ENCODE measurements at regions not wholly inside any gene's neighbourhood (a gene's known extent, or its start where the extent isn't known, plus 50 kb on each side); places are given as distances from the start of the nearest gene placed in this dataset.

DNA sequence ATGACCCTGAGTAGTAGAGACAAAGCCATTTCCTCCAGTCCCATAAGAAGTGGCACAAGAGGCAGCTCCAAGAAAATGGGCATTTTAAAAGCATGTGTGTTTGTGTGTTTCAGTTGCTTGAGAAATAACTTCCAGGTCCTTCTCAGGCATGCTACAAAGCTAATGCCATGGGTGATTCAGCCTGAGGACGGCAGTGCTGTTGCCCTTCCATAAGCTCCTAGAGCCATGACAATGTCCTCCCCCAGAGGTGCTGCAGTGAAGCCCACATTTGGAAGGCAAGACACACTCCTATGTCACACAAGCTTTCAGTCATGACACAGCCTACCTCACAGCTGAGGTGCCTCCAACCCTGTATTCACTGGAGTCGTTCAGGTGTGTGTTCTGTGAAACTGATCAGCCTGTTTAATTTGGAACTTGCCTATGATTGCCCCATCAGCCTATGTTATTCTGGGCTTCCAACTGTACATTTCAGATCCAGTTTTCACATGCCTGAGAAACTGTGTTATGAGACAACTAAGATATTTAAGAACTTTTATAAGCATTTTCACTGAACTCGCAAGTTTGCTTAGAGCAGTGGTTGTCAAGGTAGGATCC lies 213.6 kb downstream of the FOXO1 start (continued):
- TF ChIP-seq, protein P1, sequence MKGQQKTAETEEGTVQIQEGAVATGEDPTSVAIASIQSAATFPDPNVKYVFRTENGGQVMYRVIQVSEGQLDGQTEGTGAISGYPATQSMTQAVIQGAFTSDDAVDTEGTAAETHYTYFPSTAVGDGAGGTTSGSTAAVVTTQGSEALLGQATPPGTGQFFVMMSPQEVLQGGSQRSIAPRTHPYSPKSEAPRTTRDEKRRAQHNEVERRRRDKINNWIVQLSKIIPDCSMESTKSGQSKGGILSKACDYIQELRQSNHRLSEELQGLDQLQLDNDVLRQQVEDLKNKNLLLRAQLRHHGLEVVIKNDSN (CRISPR knock-in tag; IDR thresholded peaks at IDR 0.05), result no peak
- TF ChIP-seq SP1 (CRISPR knock-in tag; conservative IDR thresholded peaks at IDR 0.05) (no peak), ATF6 (CRISPR knock-in tag; IDR thresholded peaks at IDR 0.05) (no peak), GABPB1 (CRISPR knock-in tag; IDR thresholded peaks at IDR 0.05) (no peak)

DNA sequence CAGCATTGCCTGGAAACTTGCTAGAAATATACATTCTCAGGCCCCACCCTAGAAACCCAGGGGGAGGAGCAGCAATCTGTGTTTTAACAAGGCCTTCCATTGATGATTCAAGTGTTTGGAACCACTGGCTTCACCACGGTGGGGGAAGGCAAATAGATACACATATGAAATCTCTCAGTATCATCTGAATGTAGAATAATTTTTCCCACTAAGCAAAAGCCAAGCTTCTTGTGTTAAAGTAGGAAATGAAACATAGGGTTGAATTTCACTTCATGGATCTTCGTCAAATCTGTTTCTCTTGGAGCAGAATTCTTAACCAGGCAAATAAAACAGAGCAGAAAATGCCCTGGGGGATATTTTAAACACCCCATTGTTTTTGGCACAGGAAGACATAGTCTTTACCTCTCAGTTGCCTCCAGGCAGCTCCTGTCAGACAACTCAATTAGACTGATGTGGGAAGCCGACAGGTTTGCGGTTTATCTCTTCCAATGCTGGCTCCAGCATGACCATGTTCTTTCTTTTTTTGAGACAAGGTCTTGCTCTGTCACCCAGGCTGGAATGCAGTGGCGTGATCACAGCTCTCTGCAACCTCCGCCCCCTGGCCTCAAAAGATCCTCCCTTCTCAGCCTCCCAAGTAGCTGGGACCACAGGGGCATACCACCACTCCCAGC lies 213.0 kb downstream of the FOXO1 start:
- Mint-ChIP-seq H3K4me3 (no peak overlapping the region), H3K9me3 (peaks cover 23% of the 10 kb centered on the region), H3K4me1 (no peaks in the 10 kb centered on the region), H3K27me3 (ENCODE audit: low read depth) (no peaks in the 10 kb centered on the region), H3K27ac (no peak overlapping the region), H3K36me3 (peaks cover 6% of the 10 kb centered on the region; the same call in 1 of the 2 replicates)
- POLR2A ChIA-PET, result no interaction called here
- DNase-seq (ENCODE audit: low spot score) (no peak), ATAC-seq (no peak)
- CTCF ChIA-PET, result no interaction called here
- TF ChIP-seq ZBTB43 (CRISPR knock-in tag; IDR thresholded peaks at IDR 0.05) (no peak), ZNF416 (CRISPR knock-in tag; IDR thresholded peaks at IDR 0.05) (no peak), ZNF138 (CRISPR knock-in tag; conservative IDR thresholded peaks at IDR 0.05) (no peak), ZNF671 (CRISPR knock-in tag; IDR thresholded peaks at IDR 0.05) (no peak), ATF6 (CRISPR knock-in tag; IDR thresholded peaks at IDR 0.05) (no peak)
- TF ChIP-seq, protein P2, sequence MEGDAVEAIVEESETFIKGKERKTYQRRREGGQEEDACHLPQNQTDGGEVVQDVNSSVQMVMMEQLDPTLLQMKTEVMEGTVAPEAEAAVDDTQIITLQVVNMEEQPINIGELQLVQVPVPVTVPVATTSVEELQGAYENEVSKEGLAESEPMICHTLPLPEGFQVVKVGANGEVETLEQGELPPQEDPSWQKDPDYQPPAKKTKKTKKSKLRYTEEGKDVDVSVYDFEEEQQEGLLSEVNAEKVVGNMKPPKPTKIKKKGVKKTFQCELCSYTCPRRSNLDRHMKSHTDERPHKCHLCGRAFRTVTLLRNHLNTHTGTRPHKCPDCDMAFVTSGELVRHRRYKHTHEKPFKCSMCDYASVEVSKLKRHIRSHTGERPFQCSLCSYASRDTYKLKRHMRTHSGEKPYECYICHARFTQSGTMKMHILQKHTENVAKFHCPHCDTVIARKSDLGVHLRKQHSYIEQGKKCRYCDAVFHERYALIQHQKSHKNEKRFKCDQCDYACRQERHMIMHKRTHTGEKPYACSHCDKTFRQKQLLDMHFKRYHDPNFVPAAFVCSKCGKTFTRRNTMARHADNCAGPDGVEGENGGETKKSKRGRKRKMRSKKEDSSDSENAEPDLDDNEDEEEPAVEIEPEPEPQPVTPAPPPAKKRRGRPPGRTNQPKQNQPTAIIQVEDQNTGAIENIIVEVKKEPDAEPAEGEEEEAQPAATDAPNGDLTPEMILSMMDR (IDR thresholded peaks at IDR 0.05), result no peak
- TF ChIP-seq, protein P3, sequence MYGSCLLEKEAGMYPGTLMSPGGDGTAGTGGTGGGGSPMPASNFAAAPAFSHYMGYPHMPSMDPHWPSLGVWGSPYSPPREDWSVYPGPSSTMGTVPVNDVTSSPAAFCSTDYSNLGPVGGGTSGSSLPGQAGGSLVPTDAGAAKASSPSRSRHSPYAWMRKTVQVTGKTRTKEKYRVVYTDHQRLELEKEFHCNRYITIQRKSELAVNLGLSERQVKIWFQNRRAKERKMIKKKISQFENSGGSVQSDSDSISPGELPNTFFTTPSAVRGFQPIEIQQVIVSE (CRISPR knock-in tag; IDR thresholded peaks at IDR 0.05; ENCODE audit: borderline replicate concordance), result no peak

DNA sequence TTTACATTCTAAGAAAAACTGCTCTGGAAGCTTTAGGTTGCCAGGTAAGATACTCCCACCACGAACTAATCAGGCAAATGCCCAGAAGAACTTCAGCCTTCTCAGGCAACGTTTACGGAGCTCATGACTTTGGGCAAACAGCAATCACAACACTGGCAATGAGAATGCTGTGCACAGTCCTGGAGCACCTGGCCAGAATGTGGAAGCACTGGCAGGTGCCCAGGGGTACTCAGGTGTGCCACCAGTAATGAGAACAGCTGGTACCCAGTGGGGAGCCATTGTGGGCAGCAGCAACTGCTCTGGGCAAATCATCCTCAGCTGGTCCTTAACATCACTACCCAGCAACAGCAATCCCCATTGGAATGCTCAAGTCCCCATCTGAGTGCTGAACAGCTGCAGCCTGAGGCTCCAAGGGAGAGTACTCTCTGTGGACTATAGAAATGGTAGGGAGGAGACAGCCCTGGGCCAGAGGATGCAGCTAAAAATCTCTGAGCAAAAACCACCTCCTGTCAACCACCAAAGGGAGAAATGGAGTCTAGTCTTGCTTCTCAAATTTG lies 210.0 kb downstream of the FOXO1 start:
- ATAC-seq, result no peak
- no peak for DNase-seq (ENCODE audit: low spot score)
- ChIA-PET POLR2A (no interaction called here), CTCF (no interaction called here)
- Mint-ChIP-seq H3K27ac (no peak overlapping the region), H3K27me3 (ENCODE audit: low read depth) (no peaks in the 10 kb centered on the region), H3K4me1 (no peaks in the 10 kb centered on the region), H3K4me3 (no peak overlapping the region), H3K9me3 (no peaks in the 10 kb centered on the region), H3K36me3 (no peaks in the 10 kb centered on the region)
- no peak for TF ChIP-seq AR (CRISPR knock-in tag; IDR thresholded peaks at IDR 0.05)
- TF ChIP-seq ZNF396 (CRISPR knock-in tag; IDR thresholded peaks at IDR 0.05; ENCODE audit: borderline replicate concordance), result no peak
- no peak for TF ChIP-seq SOX15 (CRISPR knock-in tag; IDR thresholded peaks at IDR 0.05)
- TF ChIP-seq, protein P4, sequence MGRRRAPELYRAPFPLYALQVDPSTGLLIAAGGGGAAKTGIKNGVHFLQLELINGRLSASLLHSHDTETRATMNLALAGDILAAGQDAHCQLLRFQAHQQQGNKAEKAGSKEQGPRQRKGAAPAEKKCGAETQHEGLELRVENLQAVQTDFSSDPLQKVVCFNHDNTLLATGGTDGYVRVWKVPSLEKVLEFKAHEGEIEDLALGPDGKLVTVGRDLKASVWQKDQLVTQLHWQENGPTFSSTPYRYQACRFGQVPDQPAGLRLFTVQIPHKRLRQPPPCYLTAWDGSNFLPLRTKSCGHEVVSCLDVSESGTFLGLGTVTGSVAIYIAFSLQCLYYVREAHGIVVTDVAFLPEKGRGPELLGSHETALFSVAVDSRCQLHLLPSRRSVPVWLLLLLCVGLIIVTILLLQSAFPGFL (CRISPR knock-in tag; IDR thresholded peaks at IDR 0.05; ENCODE audit: borderline replicate concordance), result no peak
- TF ChIP-seq NR2C2 (CRISPR knock-in tag; IDR thresholded peaks at IDR 0.05), result no peak
- no peak for TF ChIP-seq NFATC4 (CRISPR knock-in tag; IDR thresholded peaks at IDR 0.05)
- no peak for TF ChIP-seq TCF7 (CRISPR knock-in tag; IDR thresholded peaks at IDR 0.05; ENCODE audit: low read depth)
